ENCODE measurements at regions not wholly inside any gene's neighbourhood (a gene's known extent, or its start where the extent isn't known, plus 50 kb on each side); places are given as distances from the start of the nearest gene placed in this dataset.

DNA sequence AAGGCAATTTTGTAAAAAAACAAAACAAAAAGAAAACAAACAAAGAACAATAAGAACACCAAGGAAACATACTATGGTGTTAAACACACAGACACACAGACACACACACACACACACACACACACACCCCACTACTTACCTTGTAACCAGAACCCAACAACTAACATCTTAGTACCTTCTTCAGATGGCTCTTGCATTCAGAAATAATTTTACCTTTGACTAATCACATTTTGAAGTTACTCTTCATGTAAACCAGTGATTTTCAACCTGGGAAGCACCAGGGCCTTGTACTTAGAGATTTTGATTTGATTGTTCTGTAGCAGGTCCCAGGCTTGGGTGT, 87.5 kb downstream of the AQP4 start:
- no peak for TF ChIP-seq TCF4 (CRISPR knock-in tag; IDR thresholded peaks at IDR 0.05; ENCODE audit: borderline replicate concordance)
- no peak for TF ChIP-seq ZFP3 (CRISPR knock-in tag; IDR thresholded peaks at IDR 0.05)
- TF ChIP-seq ZC3H10 (CRISPR knock-in tag; IDR thresholded peaks at IDR 0.05), result no peak
- TF ChIP-seq ZNF565 (CRISPR knock-in tag; conservative IDR thresholded peaks at IDR 0.05; ENCODE audit: low read depth), result no peak
- TF ChIP-seq SNAI2 (CRISPR knock-in tag; IDR thresholded peaks at IDR 0.05), result no peak
- TF ChIP-seq, protein P1, sequence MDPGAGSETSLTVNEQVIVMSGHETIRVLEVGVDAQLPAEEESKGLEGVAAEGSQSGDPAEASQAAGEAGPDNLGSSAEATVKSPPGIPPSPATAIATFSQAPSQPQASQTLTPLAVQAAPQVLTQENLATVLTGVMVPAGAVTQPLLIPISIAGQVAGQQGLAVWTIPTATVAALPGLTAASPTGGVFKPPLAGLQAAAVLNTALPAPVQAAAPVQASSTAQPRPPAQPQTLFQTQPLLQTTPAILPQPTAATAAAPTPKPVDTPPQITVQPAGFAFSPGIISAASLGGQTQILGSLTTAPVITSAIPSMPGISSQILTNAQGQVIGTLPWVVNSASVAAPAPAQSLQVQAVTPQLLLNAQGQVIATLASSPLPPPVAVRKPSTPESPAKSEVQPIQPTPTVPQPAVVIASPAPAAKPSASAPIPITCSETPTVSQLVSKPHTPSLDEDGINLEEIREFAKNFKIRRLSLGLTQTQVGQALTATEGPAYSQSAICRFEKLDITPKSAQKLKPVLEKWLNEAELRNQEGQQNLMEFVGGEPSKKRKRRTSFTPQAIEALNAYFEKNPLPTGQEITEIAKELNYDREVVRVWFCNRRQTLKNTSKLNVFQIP (CRISPR knock-in tag; IDR thresholded peaks at IDR 0.05; ENCODE audit: borderline replicate concordance, low read depth), result no peak
- TF ChIP-seq ARNTL (CRISPR knock-in tag; IDR thresholded peaks at IDR 0.05; ENCODE audit: borderline replicate concordance, low read depth), result no peak
- TF ChIP-seq PATZ1 (CRISPR knock-in tag; IDR thresholded peaks at IDR 0.05; ENCODE audit: borderline replicate concordance), result no peak
- TF ChIP-seq ZFP30 (CRISPR knock-in tag; IDR thresholded peaks at IDR 0.05), result no peak
- TF ChIP-seq, protein P2, sequence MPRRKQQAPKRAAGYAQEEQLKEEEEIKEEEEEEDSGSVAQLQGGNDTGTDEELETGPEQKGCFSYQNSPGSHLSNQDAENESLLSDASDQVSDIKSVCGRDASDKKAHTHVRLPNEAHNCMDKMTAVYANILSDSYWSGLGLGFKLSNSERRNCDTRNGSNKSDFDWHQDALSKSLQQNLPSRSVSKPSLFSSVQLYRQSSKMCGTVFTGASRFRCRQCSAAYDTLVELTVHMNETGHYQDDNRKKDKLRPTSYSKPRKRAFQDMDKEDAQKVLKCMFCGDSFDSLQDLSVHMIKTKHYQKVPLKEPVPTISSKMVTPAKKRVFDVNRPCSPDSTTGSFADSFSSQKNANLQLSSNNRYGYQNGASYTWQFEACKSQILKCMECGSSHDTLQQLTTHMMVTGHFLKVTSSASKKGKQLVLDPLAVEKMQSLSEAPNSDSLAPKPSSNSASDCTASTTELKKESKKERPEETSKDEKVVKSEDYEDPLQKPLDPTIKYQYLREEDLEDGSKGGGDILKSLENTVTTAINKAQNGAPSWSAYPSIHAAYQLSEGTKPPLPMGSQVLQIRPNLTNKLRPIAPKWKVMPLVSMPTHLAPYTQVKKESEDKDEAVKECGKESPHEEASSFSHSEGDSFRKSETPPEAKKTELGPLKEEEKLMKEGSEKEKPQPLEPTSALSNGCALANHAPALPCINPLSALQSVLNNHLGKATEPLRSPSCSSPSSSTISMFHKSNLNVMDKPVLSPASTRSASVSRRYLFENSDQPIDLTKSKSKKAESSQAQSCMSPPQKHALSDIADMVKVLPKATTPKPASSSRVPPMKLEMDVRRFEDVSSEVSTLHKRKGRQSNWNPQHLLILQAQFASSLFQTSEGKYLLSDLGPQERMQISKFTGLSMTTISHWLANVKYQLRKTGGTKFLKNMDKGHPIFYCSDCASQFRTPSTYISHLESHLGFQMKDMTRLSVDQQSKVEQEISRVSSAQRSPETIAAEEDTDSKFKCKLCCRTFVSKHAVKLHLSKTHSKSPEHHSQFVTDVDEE (CRISPR knock-in tag; IDR thresholded peaks at IDR 0.05), result no peak
- TF ChIP-seq PPARA (CRISPR knock-in tag; IDR thresholded peaks at IDR 0.05; ENCODE audit: borderline replicate concordance), result no peak
- no peak for TF ChIP-seq CSDC2 (CRISPR knock-in tag; IDR thresholded peaks at IDR 0.05)
- no peak for TF ChIP-seq CSRNP3 (CRISPR knock-in tag; IDR thresholded peaks at IDR 0.05)
- TF ChIP-seq OSR1 (CRISPR knock-in tag; IDR thresholded peaks at IDR 0.05), result no peak
- TF ChIP-seq ISL1 (CRISPR knock-in tag; IDR thresholded peaks at IDR 0.05), result no peak
- TF ChIP-seq ESRRG (CRISPR knock-in tag; IDR thresholded peaks at IDR 0.05), result no peak
- TF ChIP-seq, protein P3, sequence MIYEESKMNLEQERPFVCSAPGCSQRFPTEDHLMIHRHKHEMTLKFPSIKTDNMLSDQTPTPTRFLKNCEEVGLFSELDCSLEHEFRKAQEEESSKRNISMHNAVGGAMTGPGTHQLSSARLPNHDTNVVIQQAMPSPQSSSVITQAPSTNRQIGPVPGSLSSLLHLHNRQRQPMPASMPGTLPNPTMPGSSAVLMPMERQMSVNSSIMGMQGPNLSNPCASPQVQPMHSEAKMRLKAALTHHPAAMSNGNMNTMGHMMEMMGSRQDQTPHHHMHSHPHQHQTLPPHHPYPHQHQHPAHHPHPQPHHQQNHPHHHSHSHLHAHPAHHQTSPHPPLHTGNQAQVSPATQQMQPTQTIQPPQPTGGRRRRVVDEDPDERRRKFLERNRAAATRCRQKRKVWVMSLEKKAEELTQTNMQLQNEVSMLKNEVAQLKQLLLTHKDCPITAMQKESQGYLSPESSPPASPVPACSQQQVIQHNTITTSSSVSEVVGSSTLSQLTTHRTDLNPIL (CRISPR knock-in tag; IDR thresholded peaks at IDR 0.05; ENCODE audit: low read depth), result no peak
- no peak for TF ChIP-seq ZNF8 (CRISPR knock-in tag; IDR thresholded peaks at IDR 0.05)
- ATAC-seq, result no peak

GRCh38 chr18:26777351-26778053, 88.0 kb downstream of the AQP4 start:
- no peak for ATAC-seq
- no peak for TF ChIP-seq BACH2 (CRISPR knock-in tag; IDR thresholded peaks at IDR 0.05; ENCODE audit: borderline replicate concordance)
- TF ChIP-seq TCF4 (CRISPR knock-in tag; IDR thresholded peaks at IDR 0.05; ENCODE audit: borderline replicate concordance), result no peak
- TF ChIP-seq OSR1 (CRISPR knock-in tag; IDR thresholded peaks at IDR 0.05), result no peak
- no peak for TF ChIP-seq CSDC2 (CRISPR knock-in tag; IDR thresholded peaks at IDR 0.05)
- no peak for TF ChIP-seq RARB (CRISPR knock-in tag; IDR thresholded peaks at IDR 0.05)
- TF ChIP-seq, protein P1 (CRISPR knock-in tag; IDR thresholded peaks at IDR 0.05; ENCODE audit: borderline replicate concordance, low read depth), result no peak
- TF ChIP-seq ESRRG (CRISPR knock-in tag; IDR thresholded peaks at IDR 0.05), result no peak
- TF ChIP-seq CSRNP3 (CRISPR knock-in tag; IDR thresholded peaks at IDR 0.05), result no peak
- no peak for TF ChIP-seq ZC3H10 (CRISPR knock-in tag; IDR thresholded peaks at IDR 0.05)
- no peak for TF ChIP-seq PPARA (CRISPR knock-in tag; IDR thresholded peaks at IDR 0.05; ENCODE audit: borderline replicate concordance)
- no peak for TF ChIP-seq ZFP3 (CRISPR knock-in tag; IDR thresholded peaks at IDR 0.05)
- TF ChIP-seq, protein P2 (CRISPR knock-in tag; IDR thresholded peaks at IDR 0.05), result no peak
- TF ChIP-seq ZNF565 (CRISPR knock-in tag; conservative IDR thresholded peaks at IDR 0.05; ENCODE audit: low read depth), result no peak
